Liver (tissue), 8 donors: ENCODE measurements at regions not wholly inside any gene's neighbourhood (a gene's known extent, or its start where the extent isn't known, plus 50 kb on each side); places are given as distances from the start of the nearest gene placed in this dataset.

Experiments
- DNase-seq: peaks from one replicate; pipeline ENCODE4 v3.0.0-alpha.2; 2017; ENCODE audit warnings: low spot score
- H3K27ac ChIP-seq, 2 donors: one replicate each; pipeline ENCODE4 v1.7.0; 2013; ENCODE audit warnings: inconsistent platforms in 2 of 2, low read length in 2 of 2, control low read depth in 1 of 2, low read depth in 1 of 2, mild to moderate bottlenecking in 1 of 2
- H3K27me3 ChIP-seq, 4 donors: one replicate each; pipeline versions ENCODE4 v1.6.1 to v1.7.0; 2013; ENCODE audit warnings: low read length in 3 of 4, inconsistent platforms in 1 of 4, mild to moderate bottlenecking in 1 of 4, moderate library complexity in 1 of 4; ENCODE audit not compliant: control insufficient read depth in 4 of 4, insufficient read depth in 4 of 4
- H3K36me3 ChIP-seq, 4 donors: one replicate each; pipeline versions ENCODE4 v1.6.1 to v1.7.0; 2013; ENCODE audit warnings: low read length in 3 of 4, mild to moderate bottlenecking in 3 of 4, low read depth in 1 of 4, moderate library complexity in 1 of 4; ENCODE audit not compliant: control insufficient read depth in 4 of 4, insufficient read depth in 3 of 4
- H3K4me1 ChIP-seq, 4 donors: one replicate each; pipeline versions ENCODE4 v1.6.1 to v1.7.0; 2013; ENCODE audit warnings: low read length in 3 of 4, mild to moderate bottlenecking in 3 of 4, moderate library complexity in 1 of 4; ENCODE audit not compliant: control insufficient read depth in 4 of 4, insufficient read depth in 4 of 4
- H3K4me3 ChIP-seq, 3 donors: one replicate each; pipeline versions ENCODE4 v1.6.1 to v1.7.0; 2013; ENCODE audit warnings: low read length in 3 of 3, control low read depth in 1 of 3, low read depth in 1 of 3, mild to moderate bottlenecking in 1 of 3
- H3K9ac ChIP-seq, 2 donors: one replicate each; pipeline ENCODE4 v1.7.0; 2013; ENCODE audit warnings: low read length in 2 of 2, mild to moderate bottlenecking in 2 of 2, moderate library complexity in 2 of 2, control low read depth in 1 of 2, low read depth in 1 of 2
- H3K9me3 ChIP-seq, 4 donors: one replicate each; pipeline versions ENCODE4 v1.6.1 to v1.7.0; 2013; ENCODE audit warnings: low read length in 3 of 4; ENCODE audit not compliant: control insufficient read depth in 4 of 4
- ATF3 ChIP-seq: IDR thresholded peaks from 2 replicates; pipeline ENCODE4 v1.6.1; 2016; ENCODE audit warnings: antibody characterized with exemption
- CTCF ChIP-seq: fragments of 150-350 bp; IDR thresholded peaks from 2 replicates; pipeline ENCODE4 v1.5.1; 2017; ENCODE audit warnings: improper control_type of control experiment, low read depth, low read length; ENCODE audit not compliant: missing input control
- EGR1 ChIP-seq, 2 donors: IDR thresholded peaks; 2 replicates each; pipeline ENCODE4 v1.6.1; 2016 to 2018; ENCODE audit warnings: antibody characterized with exemption in 2 of 2, low read depth in 2 of 2
- FOXA1 ChIP-seq: IDR thresholded peaks from 2 replicates; pipeline ENCODE4 v1.6.1; 2016; ENCODE audit warnings: antibody characterized with exemption
- FOXA2 ChIP-seq: IDR thresholded peaks from 2 replicates; pipeline ENCODE4 v1.6.1; 2016; ENCODE audit warnings: antibody characterized with exemption
- HNF4A ChIP-seq, 2 donors: conservative IDR thresholded peaks; 2 replicates each; pipeline ENCODE4 v1.6.1; 2016; ENCODE audit warnings: antibody characterized with exemption in 2 of 2, mild to moderate bottlenecking in 2 of 2
- HNF4G ChIP-seq: IDR thresholded peaks from 2 replicates; pipeline ENCODE4 v1.6.1; 2016; ENCODE audit warnings: antibody characterized with exemption
- JUND ChIP-seq, 2 donors: IDR thresholded peaks; 2 replicates each; pipeline ENCODE4 v1.6.1; 2016; ENCODE audit warnings: antibody characterized with exemption in 2 of 2
- NR2F2 ChIP-seq: IDR thresholded peaks from 2 replicates; pipeline ENCODE4 v1.6.1; 2016; ENCODE audit warnings: antibody characterized with exemption
- RAD21 ChIP-seq, 2 donors: IDR thresholded peaks; 2 replicates each; pipeline ENCODE4 v1.6.1; 2016; ENCODE audit warnings: antibody characterized with exemption in 2 of 2, mild to moderate bottlenecking in 2 of 2
- REST ChIP-seq: IDR thresholded peaks from 2 replicates; pipeline ENCODE4 v1.6.1; 2016; ENCODE audit warnings: antibody characterized with exemption, mild to moderate bottlenecking
- SP1 ChIP-seq: IDR thresholded peaks from 2 replicates; pipeline ENCODE4 v1.6.1; 2018; ENCODE audit warnings: antibody characterized with exemption, mild to moderate bottlenecking
- YY1 ChIP-seq: IDR thresholded peaks from 2 replicates; pipeline ENCODE4 v1.6.1; 2016; ENCODE audit warnings: antibody characterized with exemption, mild to moderate bottlenecking
- ZBTB33 ChIP-seq: IDR thresholded peaks from 2 replicates; pipeline ENCODE4 v1.6.1; 2016; ENCODE audit warnings: antibody characterized with exemption
- WGBS: extraction: QIAGEN DNeasy Blood & Tissue Kit; methylation state at CpG from one replicate; pipeline ENCODE4 v1.1.7; 2013; 5-methylcytosine and 5-hydroxymethylcytosine counted together
- donor health status: healthy.
- donor health status: healthy.
- donor health status: healthy.
- donor health status: healthy.
- donor health status: healthy.

- TF ChIP-seq REST, result no peak
- no peak for TF ChIP-seq EGR1 (IDR thresholded peaks at IDR 0.05; ENCODE audit: low read depth in 2 of 2)
Measured at GRCh38 chr5:25554077-25554476, 909.3 kb upstream of the CDH10 start (continued).

- Histone ChIP-seq H3K9me3 (no peaks in the 10 kb centered on the region), H3K36me3 (no peaks in the 10 kb centered on the region), H3K9ac (no peak overlapping the region), H3K4me1 (no peaks in the 10 kb centered on the region), H3K4me3 (no peak overlapping the region), H3K27ac (no peak overlapping the region), H3K27me3 (no peaks in the 10 kb centered on the region)
- TF ChIP-seq YY1, result no peak
- TF ChIP-seq CTCF, result no peak
- no peak for TF ChIP-seq NR2F2
- no peak for TF ChIP-seq FOXA2
- no peak for TF ChIP-seq JUND (IDR thresholded peaks at IDR 0.05)
- no peak for TF ChIP-seq HNF4G
- no peak for TF ChIP-seq ZBTB33
- TF ChIP-seq FOXA1, result no peak
- TF ChIP-seq HNF4A (conservative IDR thresholded peaks at IDR 0.05), result no peak
- TF ChIP-seq SP1, result no peak
- TF ChIP-seq REST, result no peak
- no peak for TF ChIP-seq ATF3
- no peak for TF ChIP-seq RAD21 (IDR thresholded peaks at IDR 0.05)
- WGBS, result 89% methylated on average over 2 of the region's 2 CpGs
- DNase-seq, result no peak
Measured at GRCh38 chr5:25552871-25553481, 908.2 kb upstream of the CDH10 start.
